ENCODE measurements at regions not wholly inside any gene's neighbourhood (a gene's known extent, or its start where the extent isn't known, plus 50 kb on each side); places are given as distances from the start of the nearest gene placed in this dataset.

DNA sequence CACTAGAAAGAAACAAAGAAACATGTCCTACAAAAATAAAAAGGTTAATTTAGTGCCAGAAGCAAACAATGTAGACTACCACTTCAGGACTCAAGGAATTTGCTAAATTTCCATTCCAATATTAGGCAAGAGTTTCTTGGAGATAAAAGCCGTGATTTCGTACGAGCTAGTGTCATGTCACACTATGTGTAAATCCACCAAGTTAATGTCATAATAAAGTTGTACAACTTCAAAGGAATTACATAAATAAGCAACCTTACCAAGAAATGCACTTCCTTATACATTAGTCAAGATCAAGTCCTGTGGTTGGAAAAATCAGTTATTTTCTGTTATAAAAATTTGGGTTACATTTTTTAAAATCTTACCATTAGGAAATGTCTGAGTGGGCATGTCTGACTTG, 1222.8 kb downstream of the GALC start:
- TF ChIP-seq, protein P1, sequence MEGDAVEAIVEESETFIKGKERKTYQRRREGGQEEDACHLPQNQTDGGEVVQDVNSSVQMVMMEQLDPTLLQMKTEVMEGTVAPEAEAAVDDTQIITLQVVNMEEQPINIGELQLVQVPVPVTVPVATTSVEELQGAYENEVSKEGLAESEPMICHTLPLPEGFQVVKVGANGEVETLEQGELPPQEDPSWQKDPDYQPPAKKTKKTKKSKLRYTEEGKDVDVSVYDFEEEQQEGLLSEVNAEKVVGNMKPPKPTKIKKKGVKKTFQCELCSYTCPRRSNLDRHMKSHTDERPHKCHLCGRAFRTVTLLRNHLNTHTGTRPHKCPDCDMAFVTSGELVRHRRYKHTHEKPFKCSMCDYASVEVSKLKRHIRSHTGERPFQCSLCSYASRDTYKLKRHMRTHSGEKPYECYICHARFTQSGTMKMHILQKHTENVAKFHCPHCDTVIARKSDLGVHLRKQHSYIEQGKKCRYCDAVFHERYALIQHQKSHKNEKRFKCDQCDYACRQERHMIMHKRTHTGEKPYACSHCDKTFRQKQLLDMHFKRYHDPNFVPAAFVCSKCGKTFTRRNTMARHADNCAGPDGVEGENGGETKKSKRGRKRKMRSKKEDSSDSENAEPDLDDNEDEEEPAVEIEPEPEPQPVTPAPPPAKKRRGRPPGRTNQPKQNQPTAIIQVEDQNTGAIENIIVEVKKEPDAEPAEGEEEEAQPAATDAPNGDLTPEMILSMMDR (IDR thresholded peaks at IDR 0.05; ENCODE audit: borderline replicate concordance, extremely low read depth, low read length, poor library complexity, severe bottlenecking), result no peak
- TF ChIP-seq EZH2 (IDR thresholded peaks at IDR 0.05; ENCODE audit: borderline replicate concordance, low read depth, low read length, severe bottlenecking), result no peak
